ENCODE measurements at regions not wholly inside any gene's neighbourhood (a gene's known extent, or its start where the extent isn't known, plus 50 kb on each side); places are given as distances from the start of the nearest gene placed in this dataset.
"Not testable (repeated sequence)": the region's sequence is repeated elsewhere in the genome, so short reads cannot be mapped to it uniquely, and the experiment has no call there.

DNA sequence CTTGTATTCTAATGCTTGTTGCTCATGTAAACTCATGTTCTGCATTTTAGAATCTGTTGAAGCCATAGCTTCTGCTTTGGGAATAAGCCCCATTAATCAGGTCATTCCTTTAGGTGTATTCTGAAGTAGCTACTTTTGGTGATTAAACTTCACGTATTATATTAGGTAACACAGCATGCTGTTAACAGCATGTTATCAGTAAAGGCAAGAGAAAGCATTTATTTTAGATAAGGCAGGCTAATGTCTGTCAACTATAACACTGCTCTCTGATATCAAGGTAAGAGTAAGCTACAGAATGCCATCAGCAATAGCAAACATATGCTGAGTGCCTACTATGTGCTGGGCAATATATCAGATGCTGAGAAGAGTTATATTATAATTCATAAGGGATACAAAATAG lies 726.4 kb downstream of the TTLL7 start:
- TF ChIP-seq, protein P1, sequence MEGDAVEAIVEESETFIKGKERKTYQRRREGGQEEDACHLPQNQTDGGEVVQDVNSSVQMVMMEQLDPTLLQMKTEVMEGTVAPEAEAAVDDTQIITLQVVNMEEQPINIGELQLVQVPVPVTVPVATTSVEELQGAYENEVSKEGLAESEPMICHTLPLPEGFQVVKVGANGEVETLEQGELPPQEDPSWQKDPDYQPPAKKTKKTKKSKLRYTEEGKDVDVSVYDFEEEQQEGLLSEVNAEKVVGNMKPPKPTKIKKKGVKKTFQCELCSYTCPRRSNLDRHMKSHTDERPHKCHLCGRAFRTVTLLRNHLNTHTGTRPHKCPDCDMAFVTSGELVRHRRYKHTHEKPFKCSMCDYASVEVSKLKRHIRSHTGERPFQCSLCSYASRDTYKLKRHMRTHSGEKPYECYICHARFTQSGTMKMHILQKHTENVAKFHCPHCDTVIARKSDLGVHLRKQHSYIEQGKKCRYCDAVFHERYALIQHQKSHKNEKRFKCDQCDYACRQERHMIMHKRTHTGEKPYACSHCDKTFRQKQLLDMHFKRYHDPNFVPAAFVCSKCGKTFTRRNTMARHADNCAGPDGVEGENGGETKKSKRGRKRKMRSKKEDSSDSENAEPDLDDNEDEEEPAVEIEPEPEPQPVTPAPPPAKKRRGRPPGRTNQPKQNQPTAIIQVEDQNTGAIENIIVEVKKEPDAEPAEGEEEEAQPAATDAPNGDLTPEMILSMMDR (conservative IDR thresholded peaks at IDR 0.05; ENCODE audit: low read depth, low read length): not testable (repeated sequence)
- TF ChIP-seq EZH2 (IDR thresholded peaks at IDR 0.05; ENCODE audit: borderline replicate concordance, low read depth, low read length, poor library complexity, severe bottlenecking): not testable (repeated sequence)

Data from A673 (cell line).